Immature natural killer cell (primary cell): ENCODE measurements at regions not wholly inside any gene's neighbourhood (a gene's known extent, or its start where the extent isn't known, plus 50 kb on each side); places are given as distances from the start of the nearest gene placed in this dataset.
"Not testable (repeated sequence)": the region's sequence is repeated elsewhere in the genome, so short reads cannot be mapped to it uniquely, and the experiment has no call there.

Experiments used
- DNase-seq, 3 donors: peaks; one replicate each; pipeline ENCODE4 v3.0.0; 2022; ENCODE audit warnings: mixed read lengths in 1 of 3
- H3K27ac Mint-ChIP-seq, 6 donors: one replicate each; pipeline ENCODE4 v1.8.0; 2020; ENCODE audit warnings: mixed read lengths in 6 of 6, mild to moderate bottlenecking in 5 of 6, inconsistent platforms in 4 of 6, moderate library complexity in 3 of 6
- H3K27me3 Mint-ChIP-seq, 3 donors: one replicate each; pipeline ENCODE4 v1.8.0; 2020 to 2021; ENCODE audit warnings: low read depth in 3 of 3, mild to moderate bottlenecking in 3 of 3, mixed read lengths in 3 of 3, moderate library complexity in 3 of 3, inconsistent platforms in 1 of 3
- H3K36me3 Mint-ChIP-seq, 3 donors: one replicate each; pipeline ENCODE4 v1.8.0; 2020; ENCODE audit warnings: mixed read lengths in 3 of 3, inconsistent platforms in 2 of 3, mild to moderate bottlenecking in 2 of 3
- H3K4me1 Mint-ChIP-seq, 2 donors: one replicate each; pipeline ENCODE4 v1.8.0; 2020; ENCODE audit warnings: inconsistent platforms in 2 of 2, mild to moderate bottlenecking in 2 of 2, mixed read lengths in 2 of 2, moderate library complexity in 1 of 2
- H3K4me3 Mint-ChIP-seq, 5 donors: one replicate each; pipeline ENCODE4 v1.8.0; 2020; ENCODE audit warnings: mild to moderate bottlenecking in 5 of 5, mixed read lengths in 5 of 5, inconsistent platforms in 3 of 5, moderate library complexity in 3 of 5
- H3K9me3 Mint-ChIP-seq, 6 donors: one replicate each; pipeline ENCODE4 v1.8.0; 2020; ENCODE audit warnings: mild to moderate bottlenecking in 6 of 6, mixed read lengths in 6 of 6, inconsistent platforms in 4 of 6, moderate library complexity in 3 of 6

GRCh38 chr10:28911511-28911910 is 234.2 kb downstream of the BAMBI start:
- not testable (repeated sequence) for H3K4me3 Mint-ChIP-seq, H3K9me3 Mint-ChIP-seq, H3K27ac Mint-ChIP-seq, H3K36me3 Mint-ChIP-seq, H3K4me1 Mint-ChIP-seq, H3K27me3 Mint-ChIP-seq, DNase-seq

DNA sequence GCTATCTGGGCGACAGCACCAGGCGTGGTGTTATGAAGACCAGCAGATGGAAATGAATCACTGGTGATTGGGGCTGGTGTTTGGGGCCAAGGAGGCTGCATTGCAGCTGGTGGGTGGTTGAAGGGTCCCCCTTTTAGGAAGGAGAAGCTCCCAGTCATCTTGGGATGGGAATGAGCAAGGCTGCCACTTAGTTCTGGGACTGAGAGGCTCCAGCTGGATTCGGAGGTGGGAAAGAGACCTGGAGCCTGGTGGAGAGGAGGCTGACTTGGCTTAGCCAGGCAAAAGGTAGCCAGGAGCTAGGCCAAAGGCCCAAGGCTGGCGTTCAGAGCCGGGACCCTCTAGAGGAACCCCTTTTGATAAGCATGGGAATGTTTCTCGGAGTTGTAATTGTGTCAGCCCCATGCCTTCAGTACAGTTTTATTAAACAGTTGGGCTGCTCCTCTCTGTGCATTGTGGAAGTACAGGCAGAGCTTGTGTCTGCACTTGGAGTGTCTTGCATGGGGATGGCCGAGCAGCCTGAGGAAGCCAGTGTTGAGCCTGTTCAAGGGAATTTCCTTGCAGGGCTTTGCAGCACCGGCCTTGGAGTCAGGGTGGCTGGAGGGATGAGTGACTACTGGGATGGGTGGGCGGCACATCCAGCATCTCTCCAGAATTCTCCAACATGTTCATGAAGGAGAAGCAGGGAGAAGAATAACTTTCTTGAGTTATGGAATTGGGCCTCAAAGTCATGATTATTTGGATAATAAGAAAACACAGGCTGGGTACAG is 234.9 kb downstream of the BAMBI start:
- Mint-ChIP-seq H3K4me3 (no peak overlapping the region), H3K36me3 (no peaks in the 10 kb centered on the region), H3K27me3 (peaks cover 0 to 3% (median 2%) of the 10 kb centered on the region in 3 donors), H3K9me3 (no peaks in the 10 kb centered on the region), H3K4me1 (no peaks in the 10 kb centered on the region), H3K27ac (no peak overlapping the region)
- DNase-seq: no peak

GRCh38 chr10:28913436-28914237 is 236.3 kb downstream of the BAMBI start:
- no peaks in the 10 kb centered on the region for H3K4me1 Mint-ChIP-seq
- no peaks in the 10 kb centered on the region for H3K36me3 Mint-ChIP-seq
- peaks cover 0 to 4% (median 2%) of the 10 kb centered on the region in 3 donors for H3K27me3 Mint-ChIP-seq
- no peaks in the 10 kb centered on the region for H3K9me3 Mint-ChIP-seq
- DNase-seq: no peak
- H3K27ac Mint-ChIP-seq: no peak overlapping the region
- no peak overlapping the region for H3K4me3 Mint-ChIP-seq

DNA sequence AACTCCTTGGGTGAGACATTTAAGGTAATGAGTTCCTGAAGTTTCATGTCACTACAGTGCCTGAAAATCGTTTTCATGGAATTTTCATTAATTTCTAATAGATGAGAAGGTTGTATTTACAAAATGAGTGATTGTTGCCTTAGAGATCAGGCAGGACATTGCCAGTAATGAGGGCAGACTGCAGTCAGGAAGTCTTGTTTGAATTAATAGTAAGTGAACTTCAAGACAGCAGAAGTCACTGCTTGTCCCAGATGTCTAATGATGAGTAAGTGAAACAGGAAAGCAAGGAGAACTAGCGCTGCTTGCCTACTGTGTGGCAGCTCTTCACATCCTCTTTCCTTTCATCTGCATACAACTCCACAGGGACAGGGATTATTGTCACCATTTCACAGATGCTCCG is 237.4 kb downstream of the BAMBI start:
- no peak overlapping the region for H3K4me3 Mint-ChIP-seq
- no peaks in the 10 kb centered on the region for H3K4me1 Mint-ChIP-seq
- DNase-seq: no peak
- H3K9me3 Mint-ChIP-seq: peaks cover 0 to 4% (median 0%) of the 10 kb centered on the region in 6 donors
- no peaks in the 10 kb centered on the region for H3K36me3 Mint-ChIP-seq
- H3K27ac Mint-ChIP-seq: no peak overlapping the region
- peaks cover 0 to 5% (median 4%) of the 10 kb centered on the region in 3 donors for H3K27me3 Mint-ChIP-seq

GRCh38 chr10:28915989-28916588 is 238.8 kb downstream of the BAMBI start:
- Mint-ChIP-seq H3K36me3 (no peaks in the 10 kb centered on the region), H3K4me1 (no peaks in the 10 kb centered on the region), H3K27ac (no peak overlapping the region), H3K9me3 (peaks cover 0 to 4% (median 0%) of the 10 kb centered on the region in 6 donors), H3K4me3 (no peak overlapping the region), H3K27me3 (peaks cover 0 to 5% (median 4%) of the 10 kb centered on the region in 3 donors)
- DNase-seq: no peak

DNA sequence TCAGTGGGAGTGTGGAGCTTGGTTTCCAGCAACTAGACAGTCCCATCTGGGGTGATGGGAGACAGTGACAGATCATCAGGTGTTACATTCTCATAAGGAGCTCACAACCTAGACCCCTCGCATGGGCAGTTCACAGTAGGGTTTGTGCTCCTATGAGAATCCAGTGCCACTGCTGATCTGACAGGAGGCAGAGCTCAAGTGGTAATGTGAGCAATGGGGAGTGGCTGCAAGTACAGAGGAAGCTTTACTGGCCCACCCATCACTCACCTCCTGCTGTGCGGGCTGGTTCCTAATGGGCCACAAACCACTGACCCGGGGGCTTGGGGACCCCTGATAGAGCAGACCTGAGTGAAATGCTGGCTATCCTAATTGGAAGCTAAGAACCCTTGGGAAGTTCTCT is 242.8 kb downstream of the BAMBI start:
- H3K36me3 Mint-ChIP-seq: no peaks in the 10 kb centered on the region

DNA sequence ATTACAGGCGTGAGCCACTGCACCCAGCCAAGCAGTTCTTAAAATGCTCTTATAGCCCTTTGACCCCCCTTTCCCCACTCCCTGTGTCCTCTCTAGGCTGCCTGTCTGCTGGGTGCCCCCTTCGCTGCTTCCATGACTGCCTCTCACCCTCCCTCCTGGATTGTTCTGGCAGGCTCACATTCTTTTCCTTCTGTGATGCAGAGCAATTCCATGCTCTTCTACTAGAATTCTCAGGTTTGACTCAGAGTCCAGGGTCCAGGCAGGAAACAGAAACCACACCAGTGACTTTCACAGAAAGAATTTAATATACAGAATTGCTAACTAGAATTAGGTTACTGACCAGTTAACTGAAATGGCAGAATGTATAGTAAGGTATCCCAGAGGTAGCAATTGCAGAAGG is 244.8 kb downstream of the BAMBI start:
- Mint-ChIP-seq H3K4me3 (no peak overlapping the region), H3K9me3 (peaks cover 0 to 4% (median 0%) of the 10 kb centered on the region in 6 donors), H3K27me3 (peaks cover 2 to 9% (median 7%) of the 10 kb centered on the region in 3 donors), H3K4me1 (no peaks in the 10 kb centered on the region), H3K27ac (no peak overlapping the region), H3K36me3 (no peaks in the 10 kb centered on the region)
- DNase-seq: no peak

More for the DNA sequence above, 242.8 kb downstream of the BAMBI start:
- DNase-seq: no peak
- Mint-ChIP-seq H3K27ac (no peak overlapping the region), H3K4me1 (no peaks in the 10 kb centered on the region), H3K4me3 (no peak overlapping the region), H3K27me3 (peaks cover 2 to 8% (median 5%) of the 10 kb centered on the region in 3 donors), H3K9me3 (peaks cover 0 to 4% (median 0%) of the 10 kb centered on the region in 6 donors)

GRCh38 chr10:28922861-28923260 is 245.5 kb downstream of the BAMBI start:
- H3K27me3 Mint-ChIP-seq: peaks cover 2 to 10% (median 7%) of the 10 kb centered on the region in 3 donors
- DNase-seq: no peak
- H3K36me3 Mint-ChIP-seq: no peaks in the 10 kb centered on the region
- H3K9me3 Mint-ChIP-seq: peaks cover 0 to 4% (median 0%) of the 10 kb centered on the region in 6 donors
- H3K4me3 Mint-ChIP-seq: no peak overlapping the region
- H3K27ac Mint-ChIP-seq: no peak overlapping the region
- H3K4me1 Mint-ChIP-seq: no peaks in the 10 kb centered on the region

DNA sequence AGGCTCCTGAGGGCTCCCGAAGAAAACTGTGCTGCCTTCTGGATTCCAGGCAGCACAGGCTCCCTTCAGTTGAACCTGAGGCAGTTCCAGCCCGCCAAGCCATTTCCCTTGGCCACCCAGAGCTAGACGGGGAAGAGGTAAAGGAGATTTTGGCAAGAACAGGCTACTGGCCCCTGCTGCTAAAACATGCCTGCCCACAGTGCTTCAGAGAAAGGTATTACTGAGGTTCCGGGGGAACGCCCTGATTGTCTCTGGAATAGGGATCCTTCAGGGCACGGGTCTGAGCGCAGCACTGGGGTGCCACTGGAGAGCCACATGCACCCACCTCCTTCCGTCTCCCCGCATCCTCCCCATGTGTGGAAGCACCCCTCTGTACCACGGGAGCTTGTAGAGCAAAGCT is 247.4 kb downstream of the BAMBI start:
- no peak overlapping the region for H3K27ac Mint-ChIP-seq
- peaks cover 0 to 2% (median 0%) of the 10 kb centered on the region in 6 donors for H3K9me3 Mint-ChIP-seq
- no peak overlapping the region for H3K4me3 Mint-ChIP-seq
- H3K4me1 Mint-ChIP-seq: no peaks in the 10 kb centered on the region
- peaks cover 2 to 9% (median 4%) of the 10 kb centered on the region in 3 donors for H3K27me3 Mint-ChIP-seq
- no peaks in the 10 kb centered on the region for H3K36me3 Mint-ChIP-seq
- no peak for DNase-seq

DNA sequence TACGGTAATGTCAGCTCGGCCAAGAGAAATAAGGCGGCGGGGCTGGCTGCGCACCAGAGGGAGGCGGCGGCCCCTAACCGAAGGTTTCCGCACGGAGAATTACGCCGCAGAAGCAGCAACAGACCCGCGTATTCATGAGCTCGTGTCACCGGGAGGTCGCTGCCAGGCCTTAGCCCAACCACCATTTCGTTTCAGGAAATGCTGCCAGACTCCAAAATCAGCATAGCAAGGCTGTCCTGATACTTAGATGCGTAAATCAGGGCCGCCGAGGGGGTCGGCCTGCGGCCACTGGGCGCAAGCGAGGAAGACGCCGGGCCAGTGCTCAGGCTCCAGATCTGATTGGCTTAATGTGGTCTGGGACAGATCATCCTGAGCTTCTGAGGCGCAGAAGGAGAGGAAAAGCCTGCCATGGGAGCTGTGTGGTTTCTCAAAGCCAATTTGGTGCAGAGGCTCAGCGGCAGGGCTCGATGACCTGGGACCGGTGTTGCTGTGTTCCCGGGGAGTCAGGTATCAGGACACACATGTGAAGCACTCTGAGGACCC is 247.9 kb downstream of the BAMBI start:
- Mint-ChIP-seq H3K27me3 (peaks cover 2 to 9% (median 4%) of the 10 kb centered on the region in 3 donors), H3K4me1 (no peaks in the 10 kb centered on the region), H3K27ac (no peak overlapping the region), H3K36me3 (no peaks in the 10 kb centered on the region), H3K4me3 (no peak overlapping the region), H3K9me3 (peaks cover 0 to 2% (median 0%) of the 10 kb centered on the region in 6 donors)
- no peak for DNase-seq

- Mint-ChIP-seq H3K9me3 (peaks cover 0 to 2% (median 0%) of the 10 kb centered on the region in 6 donors), H3K27ac (no peak overlapping the region), H3K4me3 (no peak overlapping the region), H3K27me3 (peaks cover 3 to 9% (median 4%) of the 10 kb centered on the region in 3 donors), H3K36me3 (no peaks in the 10 kb centered on the region), H3K4me1 (no peaks in the 10 kb centered on the region)
- DNase-seq: no peak
These were observed 249.6 kb downstream of the BAMBI start for GRCh38 chr10:28926932-28927331.

DNA sequence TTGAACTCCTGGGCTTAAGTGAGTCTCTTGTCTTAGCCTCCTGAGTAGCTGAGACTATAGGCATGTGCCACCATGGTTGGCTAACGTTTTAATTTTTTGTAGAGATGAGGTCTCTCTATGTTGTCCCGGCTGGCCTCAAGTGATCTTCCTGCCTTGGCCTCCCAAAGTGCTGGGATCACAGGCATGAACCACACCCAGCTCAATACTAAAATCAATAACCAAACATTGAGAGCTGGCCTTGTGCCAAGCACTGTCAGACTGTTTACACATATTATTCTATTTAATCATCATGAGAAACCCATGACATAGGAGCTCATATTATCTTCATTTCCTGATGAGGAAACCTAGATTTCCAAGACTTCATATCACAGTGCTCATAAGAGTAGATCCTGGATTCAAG is 251.2 kb downstream of the BAMBI start:
- peaks cover 0 to 2% (median 0%) of the 10 kb centered on the region in 6 donors for H3K9me3 Mint-ChIP-seq
- no peaks in the 10 kb centered on the region for H3K36me3 Mint-ChIP-seq
- no peaks in the 10 kb centered on the region for H3K4me1 Mint-ChIP-seq
- H3K4me3 Mint-ChIP-seq: no peak overlapping the region
- H3K27me3 Mint-ChIP-seq: peaks cover 2 to 6% (median 2%) of the 10 kb centered on the region in 3 donors
- H3K27ac Mint-ChIP-seq: no peak overlapping the region
- DNase-seq: no peak

DNA sequence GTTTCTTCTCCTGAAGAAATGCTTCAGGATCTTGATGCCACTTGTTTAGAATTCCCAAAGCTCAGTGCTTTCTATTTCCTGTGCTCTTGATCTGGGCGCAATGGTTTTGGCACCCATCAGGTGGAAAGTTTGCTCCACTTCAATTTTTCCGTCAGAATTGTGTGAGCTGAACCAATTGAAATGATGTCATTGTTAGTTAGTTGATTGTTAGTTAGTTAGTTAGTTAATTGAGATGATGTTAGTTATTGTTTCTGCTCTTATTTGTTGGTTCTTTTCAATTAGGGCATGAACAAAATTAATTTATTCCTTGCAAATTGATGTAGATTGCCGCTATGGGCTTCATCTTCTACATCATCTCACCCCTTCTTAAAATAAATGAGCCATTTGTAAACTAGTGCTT is 252.6 kb downstream of the BAMBI start:
- Mint-ChIP-seq H3K36me3 (no peaks in the 10 kb centered on the region), H3K27me3 (peaks cover 2 to 6% (median 2%) of the 10 kb centered on the region in 3 donors), H3K27ac (no peak overlapping the region), H3K4me1 (no peaks in the 10 kb centered on the region), H3K4me3 (no peak overlapping the region), H3K9me3 (peaks cover 0 to 2% (median under 1%) of the 10 kb centered on the region in 6 donors)
- no peak for DNase-seq
